Lower lobe of right lung (tissue), 2 donors: ENCODE measurements at regions not wholly inside any gene's neighbourhood (a gene's known extent, or its start where the extent isn't known, plus 50 kb on each side); places are given as distances from the start of the nearest gene placed in this dataset.
A peak's percentile ranks its signal among the peaks of the same experiment; 100 is the strongest.

Source experiments
- ATAC-seq, 2 donors: fragments of 200-7000 bp; cut with Tn5 transposase; one replicate each; pipeline ENCODE4 v1.9.1; 2020 to 2022; ENCODE audit warnings: mild to moderate bottlenecking in 2 of 2, moderate library complexity in 2 of 2
- DNase-seq: peaks from one replicate; pipeline ENCODE4 v3.0.0-alpha.2; 2020
- H3K27ac ChIP-seq: fragments of 200-600 bp; one replicate; pipeline ENCODE4 v1.8.0; 2022
- H3K27me3 ChIP-seq: fragments of 200-600 bp; one replicate; pipeline ENCODE4 v1.8.0; 2022; ENCODE audit warnings: low read depth
- H3K36me3 ChIP-seq: fragments of 200-600 bp; one replicate; pipeline ENCODE4 v1.8.0; 2022; ENCODE audit warnings: mild to moderate bottlenecking
- H3K4me1 ChIP-seq: fragments of 200-600 bp; one replicate; pipeline ENCODE4 v1.8.0; 2022
- H3K4me3 ChIP-seq: fragments of 200-600 bp; one replicate; pipeline ENCODE4 v1.8.0; 2022; ENCODE audit warnings: mild to moderate bottlenecking
- H3K9me3 ChIP-seq: fragments of 200-600 bp; one replicate; pipeline ENCODE4 v1.8.0; 2022
- CTCF ChIP-seq: fragments of 200-600 bp; IDR thresholded peaks from one replicate; pipeline ENCODE4 v1.8.0; 2022; ENCODE audit warnings: antibody characterized with exemption, mild to moderate bottlenecking
- intact Hi-C: fragments of 100-400 bp; cut with DNase I; formaldehyde crosslinking; loops from one replicate; pipeline ENCODE4 v1.11.0; 2022
- donor health status: DM: no; HTN: yes; CAD: no; lungs with severe emphysema.

GRCh38 chr1:9183441-9183840, 51.1 kb upstream of the H6PD start:
- intact Hi-C loops, result no loop called here

GRCh38 chr1:9183898-9184297, 50.7 kb upstream of the H6PD start:
- no peaks in the 10 kb centered on the region for H3K36me3 ChIP-seq
- no peaks in the 10 kb centered on the region for H3K9me3 ChIP-seq
- ATAC-seq (no peak), DNase-seq (no peak)
- peak overlapping the region; percentile 83 for H3K4me3 ChIP-seq
- no peak for TF ChIP-seq CTCF
- no peak overlapping the region for H3K27ac ChIP-seq
- H3K27me3 ChIP-seq, result peaks cover 16% of the 10 kb centered on the region
- H3K4me1 ChIP-seq, result peaks cover 37% of the 10 kb centered on the region
- intact Hi-C loops, result no loop called here

More at GRCh38 chr1:9183441-9183840, 51.1 kb upstream of the H6PD start:
- no peak overlapping the region for H3K27ac ChIP-seq
- H3K36me3 ChIP-seq, result no peaks in the 10 kb centered on the region
- H3K4me1 ChIP-seq, result peaks cover 42% of the 10 kb centered on the region
- peaks cover 16% of the 10 kb centered on the region for H3K27me3 ChIP-seq
- no peak for ATAC-seq
- TF ChIP-seq CTCF, result no peak
- H3K9me3 ChIP-seq, result no peaks in the 10 kb centered on the region
- no peak for DNase-seq
- peak overlapping the region; percentile 83 for H3K4me3 ChIP-seq

- no peak overlapping the region for H3K27ac ChIP-seq
- H3K27me3 ChIP-seq, result peaks cover 16% of the 10 kb centered on the region
- peaks cover 33% of the 10 kb centered on the region for H3K4me1 ChIP-seq
- H3K36me3 ChIP-seq, result no peaks in the 10 kb centered on the region
- H3K9me3 ChIP-seq, result no peaks in the 10 kb centered on the region
- no peak for DNase-seq
- no peak for ATAC-seq
- intact Hi-C loops, result no loop called here
- no peak overlapping the region for H3K4me3 ChIP-seq
- no peak for TF ChIP-seq CTCF
These were observed 49.8 kb upstream of the H6PD start for GRCh38 chr1:9184749-9185148.
